ENCODE measurements at regions not wholly inside any gene's neighbourhood (a gene's known extent, or its start where the extent isn't known, plus 50 kb on each side); places are given as distances from the start of the nearest gene placed in this dataset.

- intact Hi-C loops (cut with DNase I): no loop called here
- DNase-seq: no peak
- FAIRE-seq: no peak
- no peaks in the 10 kb centered on the region for H3K4me1 ChIP-seq
- H3K36me3 ChIP-seq: no peaks in the 10 kb centered on the region
- no peak for ATAC-seq
- H3K4me3 ChIP-seq: no peak overlapping the region
- no peaks in the 10 kb centered on the region for H3K9me3 ChIP-seq
- no peaks in the 10 kb centered on the region for H3K27me3 ChIP-seq
- no peak overlapping the region for H3K27ac ChIP-seq
- WGBS, 2 donors: 40 to 55% methylated on average over 1 of the region's 1 CpG
- TF ChIP-seq CTCF (IDR thresholded peaks at IDR 0.05): no peak
Observed at GRCh38 chr4:136713140-136713539, 819.2 kb downstream of the PCDH18 start.

- FAIRE-seq (no peak), DNase-seq (no peak), ATAC-seq (no peak)
- Histone ChIP-seq H3K27me3 (no peaks in the 10 kb centered on the region), H3K4me1 (no peaks in the 10 kb centered on the region), H3K36me3 (no peaks in the 10 kb centered on the region), H3K4me3 (no peak overlapping the region), H3K9me3 (no peaks in the 10 kb centered on the region), H3K27ac (no peak overlapping the region)
- TF ChIP-seq CTCF (IDR thresholded peaks at IDR 0.05): no peak
- 66 to 81% methylated on average over 1 of the region's 1 CpG for WGBS, 2 donors
- intact Hi-C loops (cut with DNase I): no loop called here
Observed at GRCh38 chr4:136709897-136710296, 822.4 kb downstream of the PCDH18 start.

GRCh38 chr4:136706942-136707341, 825.4 kb downstream of the PCDH18 start:
- no peak for DNase-seq
- FAIRE-seq: no peak
- TF ChIP-seq CTCF (IDR thresholded peaks at IDR 0.05): no peak
- Histone ChIP-seq H3K27ac (no peak overlapping the region), H3K27me3 (no peaks in the 10 kb centered on the region), H3K36me3 (no peaks in the 10 kb centered on the region), H3K4me3 (no peak overlapping the region), H3K9me3 (no peaks in the 10 kb centered on the region), H3K4me1 (no peaks in the 10 kb centered on the region)
- intact Hi-C loops (cut with DNase I): no loop called here
- 65 to 76% methylated on average over 7 of the region's 7 CpGs for WGBS, 2 donors
- no peak for ATAC-seq

DNA sequence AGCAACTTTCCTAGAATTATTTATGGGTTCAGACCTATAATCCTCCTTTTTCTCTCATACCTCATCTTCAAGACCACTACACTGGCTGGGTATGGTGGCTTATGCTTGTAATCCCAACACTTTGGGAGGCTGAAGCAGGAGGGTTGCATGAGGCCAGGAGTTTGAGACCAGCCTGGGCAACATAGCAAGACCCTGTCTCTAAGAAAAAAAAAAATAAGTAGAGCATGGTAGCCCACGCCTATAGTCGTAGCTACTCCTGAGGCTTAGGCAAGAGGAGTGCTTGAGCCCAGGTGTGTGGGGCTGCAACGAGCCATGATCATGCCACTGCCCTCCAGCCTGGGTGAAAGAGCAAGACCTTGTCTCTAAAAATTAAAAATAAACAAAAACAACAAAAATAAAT, 832.4 kb downstream of the PCDH18 start:
- intact Hi-C loops (cut with DNase I): no loop called here
- TF ChIP-seq CTCF (IDR thresholded peaks at IDR 0.05): no peak
- no peak overlapping the region for H3K4me3 ChIP-seq
- H3K36me3 ChIP-seq: no peaks in the 10 kb centered on the region
- ATAC-seq (no peak), FAIRE-seq (no peak), DNase-seq (no peak)
- H3K27me3 ChIP-seq: no peaks in the 10 kb centered on the region
- H3K4me1 ChIP-seq: no peaks in the 10 kb centered on the region
- 54 to 57% methylated on average over 3 of the region's 3 CpGs for WGBS, 2 donors
- H3K9me3 ChIP-seq: no peaks in the 10 kb centered on the region
- H3K27ac ChIP-seq: no peak overlapping the region

DNA sequence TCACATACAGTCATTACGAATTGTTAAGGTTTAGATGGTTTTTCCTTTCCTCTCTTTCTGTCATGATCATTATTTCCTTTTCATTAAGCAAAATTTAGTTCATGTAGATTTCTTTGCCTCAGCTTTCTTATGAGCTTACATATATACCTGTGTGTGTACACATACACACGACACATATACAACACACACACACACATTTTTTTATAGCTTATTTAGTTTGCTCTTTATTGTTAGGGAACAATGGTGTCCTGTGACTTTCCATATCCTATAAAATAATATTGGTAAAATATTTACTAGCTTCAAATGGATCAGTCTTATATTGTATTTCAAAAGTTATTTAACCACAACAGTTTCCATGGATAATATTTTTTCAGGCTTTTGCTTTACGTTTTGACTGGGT, 840.7 kb downstream of the PCDH18 start:
- Histone ChIP-seq H3K4me1 (no peaks in the 10 kb centered on the region), H3K27me3 (no peaks in the 10 kb centered on the region), H3K27ac (no peak overlapping the region), H3K9me3 (no peaks in the 10 kb centered on the region), H3K4me3 (no peak overlapping the region), H3K36me3 (no peaks in the 10 kb centered on the region)
- no peak for TF ChIP-seq CTCF (IDR thresholded peaks at IDR 0.05)
- ATAC-seq (no peak), DNase-seq (no peak), FAIRE-seq (no peak)
- intact Hi-C loops (cut with DNase I): no loop called here
- 59 to 64% methylated on average over 3 of the region's 3 CpGs for WGBS, 2 donors
